K562 (cell line): ENCODE measurements at regions not wholly inside any gene's neighbourhood (a gene's known extent, or its start where the extent isn't known, plus 50 kb on each side); places are given as distances from the start of the nearest gene placed in this dataset.

Source experiments
- ATAC-seq: fragments of 200-7000 bp; cut with Tn5 transposase; 3 replicates; pipeline ENCODE4 v1.9.1; 2020; ENCODE audit warnings: moderate library complexity
- BruUV-seq: library from RNA; stranded (reverse); fragments of 400-500 nt; replicated peaks from 2 replicates; lab custom pipeline; 2021; lab: Mats Ljungman, UMichigan
- CTCF ChIA-PET: fragments of 300-600 bp; formaldehyde crosslinking; extraction: SDS; loops from one replicate; lab custom pipeline; 2021; ENCODE audit warnings: low intra/inter-chr PET ratio; lab: Yijun Ruan, JAX
- POLR2A ChIA-PET: fragments of 300-600, 350-650 bp; sonication (Branson Sonifier 250); formaldehyde crosslinking; extraction: SDS; loops from one replicate; lab custom pipeline; 2021; ENCODE audit warnings: antibody characterized with exemption, inconsistent platforms; lab: Yijun Ruan, JAX
- DNase-seq, 4 experiments: peaks; one replicate each; pipeline versions ENCODE4 v3.0.0 to v3.0.0-alpha.2; 2011 to 2018; ENCODE audit warnings: low spot score in 3 of 4, mixed read lengths in 3 of 4; ENCODE audit errors: extremely low read depth in 1 of 4
- FAIRE-seq: peaks from 2 replicates; lab custom pipeline; 2011; peaks lifted over from hg19 to GRCh38; lab: Jason Lieb, UNC
- H2AFZ ChIP-seq: 2 replicates; pipeline ENCODE4 v1.6.0; 2011; ENCODE audit warnings: low read depth, low read length, control low read depth, inconsistent platforms
- H3K27ac ChIP-seq: fragments of 200-600 bp; 3 replicates; pipeline ENCODE4 v1.8.0; 2011; ENCODE audit warnings: low read depth, mild to moderate bottlenecking, control low read depth, inconsistent platforms, low read length, moderate library complexity, mixed read lengths; ENCODE audit errors: extremely low read depth
- H3K27me3 ChIP-seq, 2 experiments: fragments of 300-600 bp in 1 of 2; 2 replicates in 1 of 2; 3 replicates in 1 of 2; pipeline versions ENCODE4 v1.6.0 to v1.8.0; 2011; ENCODE audit warnings: inconsistent platforms in 2 of 2, low read length in 2 of 2, mild to moderate bottlenecking in 1 of 2, mixed read lengths in 1 of 2, moderate library complexity in 1 of 2; ENCODE audit not compliant: control insufficient read depth in 2 of 2, insufficient read depth in 2 of 2
- H3K36me3 ChIP-seq: fragments of 300-600 bp; 3 replicates; pipeline ENCODE4 v1.8.0; 2011; ENCODE audit warnings: mild to moderate bottlenecking, low read length, inconsistent platforms; ENCODE audit not compliant: control insufficient read depth, insufficient read depth
- H3K4me1 ChIP-seq, 2 experiments: fragments of 200-600 bp in 1 of 2; replicated peaks in 1 of 2; 2 replicates in 1 of 2; 3 replicates in 1 of 2; pipeline versions ENCODE4 v1.5.1 to v1.8.0; 2011; ENCODE audit warnings: inconsistent platforms in 2 of 2, low read length in 2 of 2, mild to moderate bottlenecking in 1 of 2, mixed read lengths in 1 of 2, moderate library complexity in 1 of 2; ENCODE audit not compliant: control insufficient read depth in 2 of 2, insufficient read depth in 2 of 2
- H3K4me2 ChIP-seq: 2 replicates; pipeline ENCODE4 v1.6.1; 2011; ENCODE audit warnings: low read length, control low read depth, inconsistent platforms, mixed read lengths; ENCODE audit not compliant: insufficient read depth
- H3K4me3 ChIP-seq: fragments of 200-600 bp; sonication (generic), shearing (Covaris generic); 2 replicates; pipeline ENCODE4 v1.5.1; 2016; ENCODE audit warnings: control low read depth, inconsistent platforms
- H3K79me2 ChIP-seq: fragments of 200-600 bp; 3 replicates; pipeline ENCODE4 v1.8.0; 2011; ENCODE audit warnings: low read length, inconsistent platforms; ENCODE audit not compliant: control insufficient read depth, insufficient read depth
- H3K9ac ChIP-seq, 2 experiments: 2 replicates each; pipeline versions ENCODE4 v1.6.0 to v1.6.1; 2011; ENCODE audit warnings: low read depth in 2 of 2, low read length in 2 of 2, control low read depth in 1 of 2, inconsistent platforms in 1 of 2, mild to moderate bottlenecking in 1 of 2, mixed read lengths in 1 of 2; ENCODE audit not compliant: insufficient read depth in 1 of 2
- H3K9me1 ChIP-seq: one replicate; pipeline ENCODE4 v1.6.0; 2011; ENCODE audit warnings: inconsistent platforms, mild to moderate bottlenecking, low read length, moderate library complexity; ENCODE audit not compliant: control insufficient read depth, insufficient read depth
- H3K9me3 ChIP-seq: replicated peaks from 2 replicates; pipeline ENCODE4 v1.5.1; 2011; ENCODE audit warnings: low read depth, low read length, inconsistent platforms; ENCODE audit not compliant: control insufficient read depth, insufficient read depth
- H4K20me1 ChIP-seq: replicated peaks from 2 replicates; pipeline ENCODE4 v1.6.1; 2011; ENCODE audit warnings: low read length, inconsistent platforms, mixed read lengths; ENCODE audit not compliant: control insufficient read depth, insufficient read depth
- BRD9 ChIP-seq: fragments of 450-650 bp; IDR thresholded peaks from 2 replicates; pipeline ENCODE4 v1.6.1; 2018; ENCODE audit warnings: low read depth; ENCODE audit not compliant: partially characterized antibody
- CHD7 ChIP-seq: fragments of 200-600 bp; sonication (generic); IDR thresholded peaks from one replicate; pipeline ENCODE4 v1.6.1; 2012; ENCODE audit warnings: mild to moderate bottlenecking, low read depth, low read length, inconsistent platforms
- DNMT1 ChIP-seq: fragments of 450-650 bp; IDR thresholded peaks from 2 replicates; pipeline ENCODE4 v1.6.1; 2016; ENCODE audit warnings: antibody characterized with exemption, mild to moderate bottlenecking
- HCFC1 ChIP-seq: IDR thresholded peaks from 2 replicates; pipeline ENCODE4 v1.6.1; 2012; ENCODE audit warnings: low read depth, low read length, improper control_type of control experiment
- KLF10 ChIP-seq: fragments of 250-450 bp; sonication (Bioruptor Pico); IDR thresholded peaks from 2 replicates; pipeline ENCODE4 v1.6.1; 2021; ENCODE audit warnings: matching md5 sums
- MCM7 ChIP-seq, 2 experiments: fragments of 450-650 bp; IDR thresholded peaks; 2 replicates each; pipeline ENCODE4 v1.6.1; 2016 to 2018
- NKRF ChIP-seq: fragments of 450-650 bp; IDR thresholded peaks from 2 replicates; pipeline ENCODE4 v1.6.1; 2016; ENCODE audit warnings: borderline replicate concordance
- PHF8 ChIP-seq: fragments of 200-600 bp; sonication (generic); IDR thresholded peaks from 2 replicates; pipeline ENCODE4 v1.6.1; 2012; ENCODE audit warnings: mixed run types, mild to moderate bottlenecking, inconsistent platforms, low read length, moderate library complexity, borderline replicate concordance
- XRCC4 ChIP-seq: IDR thresholded peaks from one replicate; pipeline ENCODE4 v1.6.1; 2011; ENCODE audit not compliant: insufficient read depth, insufficient read length; ENCODE audit errors: extremely low read depth
- ZFP36 ChIP-seq: fragments of 150-350 bp; IDR thresholded peaks from 2 replicates; pipeline ENCODE4 v1.6.1; 2018; ENCODE audit warnings: low read length, low read depth; ENCODE audit not compliant: partially characterized antibody
- ZNF75A ChIP-seq: fragments of 450-650 bp; formaldehyde crosslinking; IDR thresholded peaks from 2 replicates; pipeline ENCODE4 v1.4.0; 2020; ENCODE audit warnings: mild to moderate bottlenecking
- WGBS: fragments of 100-300 bp; shearing (Covaris generic); methylation state at CpG from one replicate; pipeline ENCODE4 v1.1.6; 2016; ENCODE audit warnings: low coverage, mixed read lengths; ENCODE audit not compliant: insufficient coverage; ENCODE audit errors: missing lambda C conversion rate; 5-methylcytosine and 5-hydroxymethylcytosine counted together
- in situ Hi-C: fragments of 300-500 bp; cut with MboI; formaldehyde crosslinking; loops from 4 replicates; pipeline ENCODE4 v1.15.0; 2018; ENCODE audit warnings: inconsistent platforms, mixed read lengths
- intact Hi-C: fragments of 100-400 bp; cut with micrococcal nuclease; formaldehyde crosslinking; loops from 2 replicates; pipeline ENCODE4 v1.14.2; 2022

- no TSS peak for BruUV-seq
- DNase-seq (no peak), ATAC-seq (no peak), FAIRE-seq (no peak)
- intact Hi-C loops: no loop called here
- Histone ChIP-seq H3K9me1 (no peaks in the 10 kb centered on the region), H3K27me3 (no peaks in the 10 kb centered on the region), H3K36me3 (no peaks in the 10 kb centered on the region), H3K4me3 (no peak overlapping the region), H3K9ac (no peak overlapping the region), H3K79me2 (no peaks in the 10 kb centered on the region), H2AFZ (no peak overlapping the region), H4K20me1 (no peaks in the 10 kb centered on the region), H3K4me1 (no peaks in the 10 kb centered on the region), H3K27ac (no peak overlapping the region), H3K9me3 (no peaks in the 10 kb centered on the region), H3K4me2 (no peak overlapping the region)
- ChIA-PET CTCF (no interaction called here), POLR2A (no interaction called here)
- 3% methylated on average over 3 of the region's 3 CpGs for whole genome bisulfite sequencing
- in situ Hi-C loops: no loop called here
- TF ChIP-seq XRCC4 (no peak), DNMT1 (no peak), ZFP36 (no peak), NKRF (no peak), CHD7 (no peak), BRD9 (no peak), ZNF75A (no peak), KLF10 (CRISPR knock-in tag) (no peak), MCM7 (IDR thresholded peaks at IDR 0.05) (no peak), PHF8 (no peak), HCFC1 (no peak)
Measured at GRCh38 chrX:43592597-43592996, 63.5 kb upstream of the MAOA start.
